GM12872 (cell line): ENCODE measurements at regions not wholly inside any gene's neighbourhood (a gene's known extent, or its start where the extent isn't known, plus 50 kb on each side); places are given as distances from the start of the nearest gene placed in this dataset.

Experiments
- CTCF ChIP-seq: IDR thresholded peaks from 3 replicates; pipeline ENCODE4 v1.5.1; 2011; ENCODE audit warnings: low read depth, mild to moderate bottlenecking, low read length, moderate library complexity; ENCODE audit not compliant: insufficient read depth

DNA sequence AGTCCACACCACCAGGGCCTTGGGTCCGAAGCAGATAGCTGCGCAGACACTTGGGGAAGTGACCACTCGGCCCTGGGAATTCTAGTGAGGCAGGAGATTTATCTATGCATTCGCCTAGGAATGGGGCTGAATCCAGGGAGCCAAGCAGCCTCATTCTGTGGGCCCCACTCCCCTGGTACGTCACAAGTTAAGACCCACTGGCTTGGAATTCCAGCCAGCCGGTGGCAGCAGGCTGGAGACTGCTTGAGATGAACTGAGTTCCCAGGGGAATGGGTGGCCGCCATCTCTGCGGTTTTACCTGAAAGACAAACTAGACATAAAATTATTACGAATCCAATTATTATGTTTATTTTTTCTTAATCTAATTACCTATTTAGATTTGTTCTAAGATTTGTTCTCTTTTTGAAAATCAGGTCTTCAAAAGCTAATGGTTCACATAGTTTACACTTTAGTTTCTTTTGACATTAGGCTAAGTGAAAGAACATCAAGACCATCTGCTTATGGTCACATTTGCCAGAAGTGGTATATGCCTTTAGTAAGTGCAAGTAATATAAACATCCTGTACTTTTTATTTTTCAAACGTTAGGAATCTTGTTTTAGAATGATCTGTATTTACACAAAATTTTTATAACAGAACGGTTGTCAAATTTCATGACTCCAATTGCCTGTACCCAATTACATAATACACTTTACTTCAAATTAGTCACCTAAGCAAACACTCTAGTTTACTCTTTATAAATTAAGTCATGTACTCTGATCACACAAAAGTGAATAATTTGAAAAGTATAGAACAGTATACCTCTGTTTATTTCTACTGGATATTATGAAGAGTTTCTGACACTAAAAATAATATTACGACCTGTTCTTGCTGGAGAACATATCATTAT lies 74.4 kb downstream of the SLITRK6 start:
- no peak for TF ChIP-seq CTCF

- no peak for TF ChIP-seq CTCF
These were observed 79.5 kb downstream of the SLITRK6 start for GRCh38 chr13:85719749-85720148.

DNA sequence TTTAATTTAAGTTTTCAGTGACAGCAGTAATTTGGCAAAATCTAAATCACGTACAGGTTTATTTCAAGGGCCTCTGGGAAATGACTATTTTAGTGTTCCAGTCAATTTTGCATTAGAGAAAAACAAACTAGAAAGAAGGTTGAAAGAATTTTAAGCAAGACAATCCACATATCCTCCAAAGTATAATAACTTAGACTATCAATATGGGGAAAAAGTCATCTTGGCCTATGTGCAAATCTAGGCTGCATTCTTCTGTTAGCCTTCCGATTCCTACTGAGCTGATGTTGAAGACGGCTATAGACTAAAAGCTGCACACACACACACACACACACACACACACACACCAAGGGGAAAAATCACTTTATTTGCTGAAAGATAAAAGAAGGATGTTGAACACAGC lies 81.3 kb downstream of the SLITRK6 start:
- TF ChIP-seq CTCF: no peak

DNA sequence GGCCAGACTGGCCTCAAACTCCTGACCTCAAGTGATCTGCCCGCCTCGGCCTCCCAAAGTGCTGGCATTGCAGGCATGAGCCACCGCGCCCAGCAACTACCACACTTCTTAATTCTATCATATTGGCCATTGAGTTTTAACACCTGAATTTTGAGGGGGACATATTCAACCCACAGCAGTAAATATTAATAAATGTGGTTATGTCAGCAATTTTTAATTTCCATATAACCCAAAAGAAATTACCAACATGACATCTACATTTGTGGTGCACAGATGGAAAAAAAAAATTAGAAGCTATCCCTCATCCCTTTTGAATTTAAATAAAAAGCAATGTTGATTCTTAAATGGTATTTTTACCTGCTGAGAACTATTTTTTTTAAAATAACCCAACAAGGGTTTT lies 88.7 kb downstream of the SLITRK6 start:
- TF ChIP-seq CTCF: no peak

GRCh38 chr13:85709721-85710120 lies 89.5 kb downstream of the SLITRK6 start:
- no peak for TF ChIP-seq CTCF

DNA sequence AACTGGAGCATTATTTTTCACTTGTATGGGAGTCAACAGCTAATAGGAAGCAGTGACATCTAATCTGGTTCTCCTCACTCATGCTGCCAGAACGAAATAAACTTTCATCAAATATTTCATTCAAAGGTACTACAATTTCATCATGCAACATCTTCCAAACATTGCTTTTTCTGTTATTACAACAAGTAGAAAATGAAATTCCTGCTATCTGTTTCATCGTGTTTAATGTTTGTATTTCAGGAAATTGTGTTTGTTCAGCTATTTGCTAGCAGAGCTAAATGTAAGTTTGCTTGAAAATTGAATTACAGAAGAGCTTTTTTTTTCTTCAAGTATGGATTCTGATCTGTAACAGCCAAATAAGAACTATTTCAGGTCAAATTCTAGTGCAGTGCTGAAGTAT lies 90.1 kb downstream of the SLITRK6 start:
- TF ChIP-seq CTCF: no peak

GRCh38 chr13:85700906-85701305 lies 98.3 kb downstream of the SLITRK6 start:
- no peak for TF ChIP-seq CTCF
